Upper lobe of left lung (tissue), 4 donors: ENCODE measurements at regions not wholly inside any gene's neighbourhood (a gene's known extent, or its start where the extent isn't known, plus 50 kb on each side); places are given as distances from the start of the nearest gene placed in this dataset.

Experiments used
- CTCF ChIP-seq, 6 experiments: fragments of 450-650 bp in 4 of 6; fragments of 200-600 bp in 2 of 6; sonication (generic) in 2 of 6; IDR thresholded peaks; one replicate each; pipeline ENCODE4 v1.5.1; 2016 to 2019; ENCODE audit warnings: antibody characterized with exemption in 6 of 6
- EP300 ChIP-seq, 4 donors: sonication (generic); formaldehyde crosslinking; IDR thresholded peaks; one replicate each; pipeline ENCODE4 v1.5.1; 2017; ENCODE audit warnings: antibody characterized with exemption in 4 of 4, control low read depth in 2 of 4

- TF ChIP-seq EP300 (IDR thresholded peaks at IDR 0.05) (no peak), CTCF (IDR thresholded peaks at IDR 0.05) (no peak)
Observed at GRCh38 chr11:112345166-112345565, 84.5 kb upstream of the PLET1 start.
